Sigmoid colon (tissue), 6 donors: ENCODE measurements at regions not wholly inside any gene's neighbourhood (a gene's known extent, or its start where the extent isn't known, plus 50 kb on each side); places are given as distances from the start of the nearest gene placed in this dataset.

ENCODE experiments used
- DNase-seq: peaks from one replicate; pipeline ENCODE4 v3.0.0-alpha.2; 2019
- H3K27ac ChIP-seq, 4 donors: fragments of 200-600 bp; sonication (generic); one replicate each; pipeline ENCODE4 v1.5.1; 2016 to 2019; ENCODE audit warnings: mild to moderate bottlenecking in 1 of 4
- H3K27me3 ChIP-seq, 3 donors: fragments of 200-600 bp; sonication (generic); one replicate each; pipeline ENCODE4 v1.5.1; 2019; ENCODE audit warnings: mild to moderate bottlenecking in 1 of 3
- H3K36me3 ChIP-seq, 4 donors: fragments of 200-600 bp; sonication (generic); one replicate each; pipeline ENCODE4 v1.5.1; 2016 to 2019
- H3K4me1 ChIP-seq, 4 donors: fragments of 200-600 bp; sonication (generic); one replicate each; pipeline ENCODE4 v1.5.1; 2017 to 2019
- H3K4me3 ChIP-seq, 4 donors: fragments of 200-600 bp; sonication (generic); one replicate each; pipeline ENCODE4 v1.5.1; 2017 to 2019; ENCODE audit warnings: mild to moderate bottlenecking in 2 of 4, moderate library complexity in 1 of 4
- H3K9me3 ChIP-seq, 4 donors: fragments of 200-600 bp in 3 of 4; sonication (generic) in 3 of 4; one replicate each; pipeline versions ENCODE4 v1.5.1 to v1.6.1; 2013 to 2019
- CTCF ChIP-seq, 4 experiments: fragments of 450-650 bp in 3 of 4; fragments of 200-600 bp in 1 of 4; IDR thresholded peaks; one replicate each; pipeline ENCODE4 v1.5.1; 2016 to 2019; ENCODE audit warnings: antibody characterized with exemption in 4 of 4, mild to moderate bottlenecking in 3 of 4, moderate library complexity in 2 of 4
- EP300 ChIP-seq, 4 donors: sonication (generic); formaldehyde crosslinking; IDR thresholded peaks; one replicate each; pipeline ENCODE4 v1.6.1; 2017; ENCODE audit warnings: antibody characterized with exemption in 4 of 4
- POLR2A ChIP-seq, 2 donors: fragments of 450-650 bp; IDR thresholded peaks; one replicate each; pipeline ENCODE4 v1.6.1; 2016; ENCODE audit warnings: antibody characterized with exemption in 2 of 2, mild to moderate bottlenecking in 2 of 2, moderate library complexity in 2 of 2
- POLR2AphosphoS5 ChIP-seq, 4 donors: sonication (generic); formaldehyde crosslinking; IDR thresholded peaks; one replicate each; pipeline ENCODE4 v1.6.1; 2017; ENCODE audit warnings: antibody characterized with exemption in 4 of 4
- WGBS, 2 donors: extraction: QIAGEN DNeasy Blood & Tissue Kit; methylation state at CpG; one replicate each; pipeline ENCODE4 v1.1.7; 2013; 5-methylcytosine and 5-hydroxymethylcytosine counted together
- intact Hi-C: fragments of 100-400 bp; cut with DNase I; formaldehyde crosslinking; loops from one replicate; pipeline ENCODE4 v1.15.1; 2023
- donor health status: healthy with polysubstance abuse.
- donor health status: healthy.

- Histone ChIP-seq H3K36me3 (no peaks in the 10 kb centered on the region), H3K27me3 (no peaks in the 10 kb centered on the region), H3K4me1 (peaks cover 0 to 25% (median 10%) of the 10 kb centered on the region in 4 donors), H3K27ac (peak overlapping the region in 1 of 4 donors; percentile 35), H3K4me3 (no peak overlapping the region), H3K9me3 (no peaks in the 10 kb centered on the region)
- intact Hi-C loops: no loop called here
- TF ChIP-seq POLR2AphosphoS5 (IDR thresholded peaks at IDR 0.05): peak in 1 of 4 donors; percentile 25
- TF ChIP-seq POLR2A (IDR thresholded peaks at IDR 0.05): no peak
- DNase-seq: no peak
- WGBS, 2 donors: 76 to 79% methylated on average over 6 of the region's 6 CpGs
Observed at GRCh38 chr13:24071423-24072075, 89.0 kb upstream of the SPATA13 start.

GRCh38 chr13:24073657-24074056 lies 86.9 kb upstream of the SPATA13 start:
- Histone ChIP-seq H3K36me3 (no peaks in the 10 kb centered on the region), H3K27ac (no peak overlapping the region), H3K9me3 (no peaks in the 10 kb centered on the region), H3K27me3 (no peaks in the 10 kb centered on the region), H3K4me3 (no peak overlapping the region), H3K4me1 (peaks cover 0 to 25% (median 10%) of the 10 kb centered on the region in 4 donors)
- 95 to 96% methylated on average over 2 of the region's 2 CpGs for WGBS, 2 donors
- intact Hi-C loops: no loop called here
- no peak for TF ChIP-seq EP300 (IDR thresholded peaks at IDR 0.05)
- TF ChIP-seq POLR2AphosphoS5 (IDR thresholded peaks at IDR 0.05): no peak
- TF ChIP-seq POLR2A (IDR thresholded peaks at IDR 0.05): no peak
- no peak for TF ChIP-seq CTCF (IDR thresholded peaks at IDR 0.05)
- no peak for DNase-seq

- TF ChIP-seq POLR2A (IDR thresholded peaks at IDR 0.05) (no peak), EP300 (IDR thresholded peaks at IDR 0.05) (no peak), POLR2AphosphoS5 (IDR thresholded peaks at IDR 0.05) (no peak), CTCF (IDR thresholded peaks at IDR 0.05) (no peak)
- H3K4me3 ChIP-seq: no peak overlapping the region
- H3K36me3 ChIP-seq: no peaks in the 10 kb centered on the region
- WGBS, 2 donors: 20 to 38% methylated on average over 2 of the region's 2 CpGs
- no peak for DNase-seq
- peaks cover 0 to 29% (median 11%) of the 10 kb centered on the region in 4 donors for H3K4me1 ChIP-seq
- intact Hi-C loops: no loop called here
- H3K9me3 ChIP-seq: no peaks in the 10 kb centered on the region
- H3K27ac ChIP-seq: no peak overlapping the region
- no peaks in the 10 kb centered on the region for H3K27me3 ChIP-seq
Observed at GRCh38 chr13:24074678-24075077, 85.8 kb upstream of the SPATA13 start.

GRCh38 chr13:24075137-24075975 lies 85.2 kb upstream of the SPATA13 start:
- no peak for TF ChIP-seq POLR2A (IDR thresholded peaks at IDR 0.05)
- TF ChIP-seq CTCF (IDR thresholded peaks at IDR 0.05): no peak
- TF ChIP-seq EP300 (IDR thresholded peaks at IDR 0.05): no peak
- no peak for TF ChIP-seq POLR2AphosphoS5 (IDR thresholded peaks at IDR 0.05)

GRCh38 chr13:24076109-24076508 lies 84.4 kb upstream of the SPATA13 start:
- intact Hi-C loops: no loop called here
- Histone ChIP-seq H3K27ac (no peak overlapping the region), H3K9me3 (no peaks in the 10 kb centered on the region), H3K4me1 (peaks cover 0 to 36% (median 15%) of the 10 kb centered on the region in 4 donors), H3K4me3 (no peak overlapping the region), H3K27me3 (no peaks in the 10 kb centered on the region), H3K36me3 (no peaks in the 10 kb centered on the region)
- DNase-seq: no peak
- TF ChIP-seq CTCF (IDR thresholded peaks at IDR 0.05) (no peak), EP300 (IDR thresholded peaks at IDR 0.05) (no peak), POLR2AphosphoS5 (IDR thresholded peaks at IDR 0.05) (no peak), POLR2A (IDR thresholded peaks at IDR 0.05) (no peak)
- 7 to 42% methylated on average over 3 of the region's 3 CpGs for WGBS, 2 donors

More at GRCh38 chr13:24075137-24075975, 85.2 kb upstream of the SPATA13 start:
- 18 to 64% methylated on average over 7 of the region's 7 CpGs for WGBS, 2 donors
- no peaks in the 10 kb centered on the region for H3K9me3 ChIP-seq
- no peaks in the 10 kb centered on the region for H3K27me3 ChIP-seq
- no peak for DNase-seq
- intact Hi-C loops: no loop called here
- peaks cover 0 to 36% (median 17%) of the 10 kb centered on the region in 4 donors for H3K4me1 ChIP-seq
- no peak overlapping the region for H3K27ac ChIP-seq
- H3K36me3 ChIP-seq: no peaks in the 10 kb centered on the region
- no peak overlapping the region for H3K4me3 ChIP-seq
